Neural progenitor cell (in vitro differentiated cells): ENCODE measurements at regions not wholly inside any gene's neighbourhood (a gene's known extent, or its start where the extent isn't known, plus 50 kb on each side); places are given as distances from the start of the nearest gene placed in this dataset.

ENCODE experiments used
- EZH2 ChIP-seq: fragments of 200-600 bp; sonication (generic); IDR thresholded peaks from 2 replicates; pipeline ENCODE4 v1.6.1; 2017; ENCODE audit warnings: antibody characterized with exemption, mild to moderate bottlenecking, moderate library complexity
- EZH2phosphoT487 ChIP-seq: fragments of 200-600 bp; sonication (generic); IDR thresholded peaks from 2 replicates; pipeline ENCODE4 v1.6.1; 2017; ENCODE audit warnings: antibody characterized with exemption
- TF ChIP-seq, protein P1 (sequence below): fragments of 200-600 bp; sonication (generic); IDR thresholded peaks from 2 replicates; pipeline ENCODE4 v1.5.1; 2017; ENCODE audit warnings: antibody characterized with exemption, mild to moderate bottlenecking

DNA sequence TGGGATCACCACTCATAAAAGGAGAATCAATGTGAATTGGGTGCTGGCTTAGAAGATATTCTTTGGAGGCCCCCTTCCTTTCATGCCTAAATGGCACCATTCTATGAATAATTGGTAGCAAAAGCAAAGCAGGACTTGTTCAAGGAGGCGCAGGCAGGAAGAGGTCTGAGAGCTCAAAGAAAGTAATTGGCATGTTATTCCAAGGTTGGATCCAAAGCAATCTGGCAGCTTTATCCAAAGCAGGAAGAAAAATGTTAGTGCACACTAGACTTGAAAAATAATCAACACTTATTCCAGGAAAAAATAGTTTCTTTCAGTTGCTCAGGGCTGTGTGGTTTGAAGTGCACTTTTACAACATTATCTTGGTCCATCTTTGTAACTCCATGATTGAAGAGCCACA lies 326.4 kb downstream of the NUAK1 start:
- TF ChIP-seq EZH2: no peak
- TF ChIP-seq, protein P1, sequence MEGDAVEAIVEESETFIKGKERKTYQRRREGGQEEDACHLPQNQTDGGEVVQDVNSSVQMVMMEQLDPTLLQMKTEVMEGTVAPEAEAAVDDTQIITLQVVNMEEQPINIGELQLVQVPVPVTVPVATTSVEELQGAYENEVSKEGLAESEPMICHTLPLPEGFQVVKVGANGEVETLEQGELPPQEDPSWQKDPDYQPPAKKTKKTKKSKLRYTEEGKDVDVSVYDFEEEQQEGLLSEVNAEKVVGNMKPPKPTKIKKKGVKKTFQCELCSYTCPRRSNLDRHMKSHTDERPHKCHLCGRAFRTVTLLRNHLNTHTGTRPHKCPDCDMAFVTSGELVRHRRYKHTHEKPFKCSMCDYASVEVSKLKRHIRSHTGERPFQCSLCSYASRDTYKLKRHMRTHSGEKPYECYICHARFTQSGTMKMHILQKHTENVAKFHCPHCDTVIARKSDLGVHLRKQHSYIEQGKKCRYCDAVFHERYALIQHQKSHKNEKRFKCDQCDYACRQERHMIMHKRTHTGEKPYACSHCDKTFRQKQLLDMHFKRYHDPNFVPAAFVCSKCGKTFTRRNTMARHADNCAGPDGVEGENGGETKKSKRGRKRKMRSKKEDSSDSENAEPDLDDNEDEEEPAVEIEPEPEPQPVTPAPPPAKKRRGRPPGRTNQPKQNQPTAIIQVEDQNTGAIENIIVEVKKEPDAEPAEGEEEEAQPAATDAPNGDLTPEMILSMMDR: no peak
- TF ChIP-seq EZH2phosphoT487: no peak
